GM03348 (cell line): ENCODE measurements at regions not wholly inside any gene's neighbourhood (a gene's known extent, or its start where the extent isn't known, plus 50 kb on each side); places are given as distances from the start of the nearest gene placed in this dataset.
A peak's percentile ranks its signal among the peaks of the same experiment; 100 is the strongest.

ENCODE experiments used
- DNase-seq: peaks from one replicate; pipeline ENCODE4 v3.0.0; 2012; ENCODE audit warnings: low spot score

DNA sequence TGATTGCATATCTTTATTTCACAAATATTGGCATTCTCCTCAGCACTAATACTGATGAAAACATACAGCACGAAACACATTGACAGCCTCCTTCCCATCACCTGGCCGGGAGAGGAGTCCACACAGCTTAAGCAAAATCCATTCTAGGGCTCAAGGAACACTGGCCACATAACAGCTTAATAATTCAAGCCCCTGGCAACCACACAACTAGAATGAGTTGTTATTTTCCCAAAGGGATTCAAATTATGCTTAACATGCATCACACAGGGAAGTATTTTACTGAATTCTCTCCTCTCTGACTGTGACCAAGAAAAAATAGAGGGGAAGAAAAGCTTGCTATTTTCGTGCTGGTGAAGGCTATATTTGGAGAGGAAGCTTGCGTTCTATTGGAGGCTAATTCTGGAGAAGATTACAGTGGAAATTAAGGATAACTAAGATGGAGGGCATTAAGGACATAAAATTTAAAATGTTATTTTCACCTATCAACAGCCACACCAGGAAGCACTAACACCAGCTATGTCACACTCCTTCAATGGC, 198.5 kb downstream of the ADGRG6 start:
- peak; percentile 36 for DNase-seq

GRCh38 chr6:142501795-142502194, 200.0 kb downstream of the ADGRG6 start:
- no peak for DNase-seq

DNA sequence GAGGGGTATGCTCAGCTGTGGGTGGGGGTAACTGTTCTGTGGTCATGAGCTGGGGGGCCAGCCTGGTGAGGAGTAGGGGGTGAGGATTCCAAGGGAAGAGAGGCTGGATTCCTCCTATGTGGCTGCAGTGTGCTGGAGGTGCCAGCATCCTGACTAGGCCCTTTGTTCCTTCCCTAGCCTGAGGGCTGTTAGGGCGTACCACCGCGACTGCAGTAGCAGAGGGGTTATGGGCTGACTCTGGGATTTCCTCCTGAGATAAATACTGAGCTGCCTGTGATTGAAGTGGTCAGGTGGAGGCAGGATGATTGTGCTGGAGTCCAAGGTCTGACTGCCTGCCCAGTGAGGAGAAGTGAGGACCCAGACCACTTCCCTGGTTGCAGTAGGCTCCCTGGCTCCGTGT, 205.3 kb downstream of the ADGRG6 start:
- DNase-seq, result no peak

- no peak for DNase-seq
These were observed 208.4 kb downstream of the ADGRG6 start for GRCh38 chr6:142510211-142510610.

- DNase-seq, result no peak
These were observed 216.3 kb downstream of the ADGRG6 start for GRCh38 chr6:142518126-142518525.

DNA sequence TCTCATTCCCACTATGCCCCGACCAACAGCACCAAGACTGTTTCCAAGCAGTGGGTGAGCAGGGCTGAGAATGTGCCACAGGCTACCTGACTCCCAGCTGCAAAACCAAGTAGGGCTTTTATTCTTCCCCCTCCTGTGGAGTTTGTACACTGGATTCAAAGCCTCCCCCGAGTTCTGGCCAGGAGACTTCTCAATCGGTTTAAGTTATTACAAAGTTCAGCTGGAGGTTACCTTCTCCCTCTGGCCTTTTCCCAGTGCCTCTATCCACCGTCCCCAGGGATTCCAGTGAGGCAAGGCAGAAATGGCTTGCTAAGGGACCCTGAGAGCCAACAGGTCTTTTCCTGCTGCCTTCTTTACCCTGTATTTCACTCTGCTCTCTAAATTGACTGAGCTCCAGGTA, 217.0 kb downstream of the ADGRG6 start:
- DNase-seq, result no peak

- no peak for DNase-seq
These were observed 220.0 kb downstream of the ADGRG6 start for GRCh38 chr6:142521791-142522190.

DNA sequence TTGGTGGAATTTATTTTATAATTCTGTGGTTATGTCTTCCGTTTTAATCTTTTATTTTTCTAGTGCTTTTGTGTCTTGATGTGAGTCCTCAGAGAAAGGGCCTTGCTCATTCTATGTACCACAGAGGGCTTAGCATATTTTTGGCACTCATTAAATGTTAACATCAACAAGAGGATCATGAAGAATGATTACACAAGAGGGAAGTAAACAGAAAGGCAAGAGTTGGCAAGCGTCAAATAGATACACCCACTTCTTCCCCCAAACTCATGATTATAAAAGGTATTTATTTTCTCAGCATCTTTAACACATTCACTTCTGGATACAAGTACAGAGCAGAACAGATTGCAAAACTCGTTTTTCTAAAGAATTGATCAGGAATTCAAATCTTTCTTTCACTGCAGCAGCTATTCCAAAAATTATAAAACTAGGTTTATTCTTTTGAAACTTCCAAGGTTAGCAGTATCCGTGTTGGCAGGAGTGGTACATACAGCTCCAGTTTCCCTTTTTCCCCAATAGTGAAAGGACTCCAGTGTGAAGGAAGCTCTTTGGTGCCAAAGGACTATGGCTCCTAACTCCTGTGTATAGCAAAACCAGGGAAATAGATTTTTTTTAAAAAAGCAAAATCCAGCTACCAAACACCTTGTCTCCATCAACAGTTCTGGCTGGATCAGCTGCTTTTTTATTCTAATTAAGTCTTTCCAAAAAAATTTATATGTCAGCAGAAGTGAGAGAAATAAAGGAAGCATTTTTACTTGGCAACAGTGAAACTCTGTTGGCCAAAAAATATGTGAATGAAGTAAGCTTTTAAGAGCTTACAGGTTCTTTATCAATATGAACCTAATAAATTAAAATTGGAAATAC, 221.9 kb downstream of the ADGRG6 start:
- DNase-seq, result no peak

GRCh38 chr6:142530566-142530965, 228.8 kb downstream of the ADGRG6 start:
- DNase-seq, result no peak

GRCh38 chr6:142531727-142532126, 229.9 kb downstream of the ADGRG6 start:
- no peak for DNase-seq

GRCh38 chr6:142534076-142534475, 232.3 kb downstream of the ADGRG6 start:
- DNase-seq, result no peak

DNA sequence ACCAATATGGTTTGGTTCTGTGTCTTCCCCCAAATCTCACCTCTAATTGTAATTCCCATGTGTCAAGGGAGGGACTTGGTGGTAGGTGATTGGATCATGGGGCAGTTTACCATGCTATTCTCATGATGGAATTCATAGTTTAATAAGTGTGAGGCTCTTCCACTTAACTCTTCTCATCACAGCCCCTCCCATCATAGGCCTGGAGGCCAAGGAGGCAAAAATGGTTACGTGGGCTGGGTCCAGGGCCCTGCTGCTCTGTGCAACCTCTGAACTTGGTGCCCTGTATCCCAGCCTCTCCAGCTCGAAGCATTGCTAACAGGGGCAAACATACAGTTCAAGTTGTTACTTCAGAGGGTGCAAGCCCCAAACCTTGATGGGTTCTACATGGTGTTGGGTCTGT, 232.7 kb downstream of the ADGRG6 start:
- DNase-seq, result no peak

- peak; percentile 44 for DNase-seq
These were observed 236.0 kb downstream of the ADGRG6 start for GRCh38 chr6:142537612-142538478.

- DNase-seq, result peak; percentile 57
These were observed 241.0 kb downstream of the ADGRG6 start for GRCh38 chr6:142542704-142543233.

- DNase-seq, result no peak
These were observed 241.8 kb downstream of the ADGRG6 start for GRCh38 chr6:142543606-142544005.

- DNase-seq, result no peak
These were observed 242.5 kb downstream of the ADGRG6 start for GRCh38 chr6:142544199-142544838.

DNA sequence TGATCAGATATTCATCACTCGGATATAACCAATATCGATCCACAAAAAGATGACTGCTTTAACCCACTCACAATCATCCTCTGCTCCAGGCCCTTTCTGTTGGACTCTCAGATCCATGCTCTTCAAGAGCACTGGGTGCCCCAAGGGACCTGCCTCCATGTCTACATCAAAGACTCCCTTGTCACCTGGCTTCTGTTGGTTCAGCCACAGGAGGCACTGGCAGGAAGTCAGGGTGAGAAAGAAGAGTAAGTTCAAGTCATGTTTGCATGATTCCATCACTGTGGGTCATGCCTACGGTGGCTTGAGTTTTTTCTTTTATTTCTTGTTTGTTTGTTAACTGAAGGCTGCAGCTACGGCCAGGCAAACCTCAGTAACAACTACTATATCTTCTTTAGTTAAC, 243.3 kb downstream of the ADGRG6 start:
- DNase-seq, result no peak

DNA sequence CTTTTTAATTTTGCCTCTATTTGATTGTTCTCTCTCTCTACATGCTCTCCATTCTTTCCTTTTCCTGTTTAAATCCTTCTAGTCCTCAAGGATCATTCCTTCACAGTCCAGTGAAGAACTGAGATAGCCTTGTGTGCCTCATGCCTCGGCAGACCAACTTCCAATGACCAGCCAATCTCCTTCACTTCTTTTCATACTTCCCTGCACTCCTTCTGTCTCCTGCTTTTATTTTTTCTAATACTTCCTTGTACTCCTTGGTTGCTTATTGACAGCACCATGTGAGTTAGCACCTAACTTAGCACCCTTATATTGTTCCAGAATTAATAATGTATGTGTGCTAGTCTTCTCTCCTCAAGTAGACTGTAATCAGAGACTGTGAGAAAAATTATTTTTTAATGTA, 246.8 kb downstream of the ADGRG6 start:
- no peak for DNase-seq

DNA sequence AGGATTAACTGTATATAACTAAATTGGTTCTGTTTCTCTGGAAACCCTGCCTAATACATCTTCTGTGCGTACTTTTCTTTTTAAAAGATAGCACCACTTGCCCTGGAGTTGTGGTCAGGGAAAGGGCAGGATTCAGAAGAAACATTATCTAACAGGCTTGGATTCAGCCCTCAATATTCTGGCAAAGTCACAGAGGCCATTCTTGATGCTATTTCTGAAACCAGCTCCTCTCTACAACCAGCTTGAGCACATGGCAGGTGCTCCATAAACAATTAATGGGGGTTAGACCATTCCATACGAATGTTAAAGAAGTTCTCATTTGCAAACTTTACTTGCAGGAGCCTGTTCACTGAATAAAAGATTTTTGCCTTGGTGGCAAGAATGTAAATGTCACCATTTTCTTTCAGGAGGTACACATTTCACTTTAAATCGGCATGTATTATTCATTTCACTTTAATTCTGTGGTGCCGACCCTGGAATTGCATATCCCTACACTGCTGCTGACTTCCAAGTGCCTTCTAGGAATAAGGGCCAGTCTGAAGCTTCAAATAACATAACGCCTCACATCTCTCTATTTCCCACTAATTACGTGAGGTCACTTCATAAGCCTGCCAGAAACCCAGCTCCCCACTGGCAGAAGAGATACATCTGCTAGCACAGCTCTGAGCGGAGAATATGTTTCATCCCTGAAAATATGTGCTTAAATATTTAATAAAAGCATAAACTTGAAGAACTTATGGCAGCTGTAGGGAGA, 248.7 kb downstream of the ADGRG6 start:
- DNase-seq, result peak; percentile 15

DNA sequence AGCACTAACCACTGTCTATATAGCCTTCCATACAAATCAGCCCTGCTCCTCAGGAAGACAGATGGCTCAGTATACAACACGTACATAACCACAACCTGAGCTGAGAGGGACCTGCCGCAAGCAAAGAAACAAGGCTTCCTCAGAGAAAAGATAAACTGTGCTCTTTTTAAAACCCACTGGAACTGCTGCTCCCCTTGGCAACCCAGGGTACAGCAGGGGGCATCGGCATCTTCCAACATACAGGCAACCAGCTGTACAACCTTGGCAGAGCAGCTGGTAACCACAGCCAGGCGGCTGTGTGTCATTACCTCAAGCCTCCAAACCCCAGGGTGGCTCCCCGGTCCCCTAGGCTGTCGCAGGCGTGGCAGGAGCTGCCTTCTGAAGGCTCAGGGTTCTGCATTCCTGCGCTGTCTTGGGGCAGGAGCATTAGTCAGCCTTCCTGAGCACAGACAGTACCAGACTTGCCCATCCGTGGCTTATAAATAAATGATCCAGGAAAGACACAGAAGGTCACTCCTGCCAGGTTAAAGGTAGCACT, 249.5 kb downstream of the ADGRG6 start:
- peak; percentile 51 for DNase-seq

GRCh38 chr6:142558786-142559185, 257.0 kb downstream of the ADGRG6 start:
- DNase-seq, result no peak
